ENCODE measurements at regions not wholly inside any gene's neighbourhood (a gene's known extent, or its start where the extent isn't known, plus 50 kb on each side); places are given as distances from the start of the nearest gene placed in this dataset.

GRCh38 chr14:100416081-100416680 is 93.0 kb downstream of the SLC25A47 start:
- no peaks in the 10 kb centered on the region for H3K36me3 ChIP-seq (replicated peaks in 1 of 2; ENCODE audit: control insufficient read depth in 2 of 2, insufficient read depth in 2 of 2, low read length in 2 of 2)
- no peak overlapping the region for H3K27ac ChIP-seq (replicated peaks; ENCODE audit: low read length)
- H3K79me1 ChIP-seq (ENCODE audit: low read depth, low read length), result peaks cover 3% of the 10 kb centered on the region
- H3K14ac ChIP-seq (ENCODE audit: low read length), result peak overlapping the region; percentile 79
- no peak overlapping the region for H3K23ac ChIP-seq (ENCODE audit: low read depth, low read length, poor library complexity)
- H3K9me3 ChIP-seq (replicated peaks in 1 of 2; ENCODE audit: control insufficient read depth in 2 of 2, insufficient read depth in 1 of 2, low read depth in 1 of 2, low read length in 2 of 2), result no peaks in the 10 kb centered on the region
- no peak overlapping the region for H2AFZ ChIP-seq (ENCODE audit: low read length)
- WGBS, 2 donors (ENCODE audit: extremely low coverage in 2 of 2, insufficient read length in 2 of 2, insufficient replicate concordance in 1 of 2), result no CpG with 5 or more reads among the region's 8 CpGs
- DNase-seq (ENCODE audit: low spot score), result no peak
- no peak overlapping the region for H3K4me3 ChIP-seq (ENCODE audit: low read length in 2 of 2)
- peak overlapping the region; percentile 95 for H2AK5ac ChIP-seq (ENCODE audit: low read depth, low read length)
- no peak overlapping the region for H2BK15ac ChIP-seq (ENCODE audit: low read length)
- no peak overlapping the region for H3K4me2 ChIP-seq (ENCODE audit: insufficient read depth, low read length, poor library complexity, severe bottlenecking)
- no peaks in the 10 kb centered on the region for H3K27me3 ChIP-seq (ENCODE audit: control insufficient read depth in 3 of 3, insufficient read depth in 3 of 3, low read depth in 1 of 3, low read length in 3 of 3)
- H2BK120ac ChIP-seq (ENCODE audit: low read depth, low read length), result no peak overlapping the region
- H3K18ac ChIP-seq (ENCODE audit: low read length), result peak overlapping the region; percentile 73
- H3K4ac ChIP-seq (ENCODE audit: low read length), result no peak overlapping the region
- no peak overlapping the region for H4K91ac ChIP-seq (ENCODE audit: low read depth, low read length, poor library complexity)
- no peak overlapping the region for H4K8ac ChIP-seq (ENCODE audit: low read depth, low read length)
- H2BK5ac ChIP-seq (ENCODE audit: low read length), result no peak overlapping the region
- peaks cover 5 to 6% of the 10 kb centered on the region in 2 donors for H3K4me1 ChIP-seq (ENCODE audit: control insufficient read depth in 2 of 2, insufficient read depth in 1 of 2, low read depth in 1 of 2, low read length in 2 of 2)
- H3K9ac ChIP-seq (ENCODE audit: low read depth, low read length, poor library complexity), result no peak overlapping the region
- no peak overlapping the region for H2BK12ac ChIP-seq (ENCODE audit: low read length)

- Histone ChIP-seq H2AFZ (ENCODE audit: low read length) (no peak overlapping the region), H2BK12ac (ENCODE audit: low read length) (peak overlapping the region; percentile 59), H3K9ac (ENCODE audit: low read depth, low read length, poor library complexity) (no peak overlapping the region), H3K18ac (ENCODE audit: low read length) (peak overlapping the region; percentile 90), H2AK5ac (ENCODE audit: low read depth, low read length) (peak overlapping the region; percentile 96), H3K14ac (ENCODE audit: low read length) (peak overlapping the region; percentile 72), H2BK120ac (ENCODE audit: low read depth, low read length) (no peak overlapping the region), H3K9me3 (replicated peaks in 1 of 2; ENCODE audit: control insufficient read depth in 2 of 2, insufficient read depth in 1 of 2, low read depth in 1 of 2, low read length in 2 of 2) (no peaks in the 10 kb centered on the region), H3K36me3 (replicated peaks in 1 of 2; ENCODE audit: control insufficient read depth in 2 of 2, insufficient read depth in 2 of 2, low read length in 2 of 2) (no peaks in the 10 kb centered on the region), H3K79me1 (ENCODE audit: low read depth, low read length) (peaks cover 3% of the 10 kb centered on the region), H4K8ac (ENCODE audit: low read depth, low read length) (no peak overlapping the region), H3K27me3 (ENCODE audit: control insufficient read depth in 3 of 3, insufficient read depth in 3 of 3, low read depth in 1 of 3, low read length in 3 of 3) (no peaks in the 10 kb centered on the region), H3K23ac (ENCODE audit: low read depth, low read length, poor library complexity) (no peak overlapping the region), H2BK5ac (ENCODE audit: low read length) (peak overlapping the region; percentile 26), H4K91ac (ENCODE audit: low read depth, low read length, poor library complexity) (no peak overlapping the region), H3K4me2 (ENCODE audit: insufficient read depth, low read length, poor library complexity, severe bottlenecking) (no peak overlapping the region), H3K4ac (ENCODE audit: low read length) (no peak overlapping the region), H3K4me1 (ENCODE audit: control insufficient read depth in 2 of 2, insufficient read depth in 1 of 2, low read depth in 1 of 2, low read length in 2 of 2) (peaks cover 5 to 6% of the 10 kb centered on the region in 2 donors), H3K4me3 (ENCODE audit: low read length in 2 of 2) (no peak overlapping the region), H3K27ac (replicated peaks; ENCODE audit: low read length) (no peak overlapping the region), H2BK15ac (ENCODE audit: low read length) (peak overlapping the region; percentile 77)
- peak; percentile 67 for DNase-seq (ENCODE audit: low spot score)
- WGBS, 2 donors (ENCODE audit: extremely low coverage in 2 of 2, insufficient read length in 2 of 2, insufficient replicate concordance in 1 of 2), result no CpG with 5 or more reads among the region's 13 CpGs
These were observed 94.1 kb downstream of the SLC25A47 start for GRCh38 chr14:100416921-100417860.

- Histone ChIP-seq H3K27me3 (ENCODE audit: control insufficient read depth in 3 of 3, insufficient read depth in 3 of 3, low read depth in 1 of 3, low read length in 3 of 3) (no peaks in the 10 kb centered on the region), H4K91ac (ENCODE audit: low read depth, low read length, poor library complexity) (no peak overlapping the region), H3K18ac (ENCODE audit: low read length) (peak overlapping the region; percentile 44), H3K4me3 (ENCODE audit: low read length in 2 of 2) (no peak overlapping the region), H3K4ac (ENCODE audit: low read length) (no peak overlapping the region), H3K79me1 (ENCODE audit: low read depth, low read length) (peaks cover 3% of the 10 kb centered on the region), H3K9me3 (replicated peaks in 1 of 2; ENCODE audit: control insufficient read depth in 2 of 2, insufficient read depth in 1 of 2, low read depth in 1 of 2, low read length in 2 of 2) (no peaks in the 10 kb centered on the region), H3K23ac (ENCODE audit: low read depth, low read length, poor library complexity) (no peak overlapping the region), H4K8ac (ENCODE audit: low read depth, low read length) (no peak overlapping the region), H2AK5ac (ENCODE audit: low read depth, low read length) (no peak overlapping the region), H3K14ac (ENCODE audit: low read length) (no peak overlapping the region), H3K4me1 (ENCODE audit: control insufficient read depth in 2 of 2, insufficient read depth in 1 of 2, low read depth in 1 of 2, low read length in 2 of 2) (peaks cover 5 to 6% of the 10 kb centered on the region in 2 donors), H3K36me3 (replicated peaks in 1 of 2; ENCODE audit: control insufficient read depth in 2 of 2, insufficient read depth in 2 of 2, low read length in 2 of 2) (no peaks in the 10 kb centered on the region), H2AFZ (ENCODE audit: low read length) (no peak overlapping the region), H3K9ac (ENCODE audit: low read depth, low read length, poor library complexity) (no peak overlapping the region), H2BK120ac (ENCODE audit: low read depth, low read length) (no peak overlapping the region), H3K4me2 (ENCODE audit: insufficient read depth, low read length, poor library complexity, severe bottlenecking) (no peak overlapping the region), H3K27ac (replicated peaks; ENCODE audit: low read length) (no peak overlapping the region), H2BK12ac (ENCODE audit: low read length) (no peak overlapping the region), H2BK5ac (ENCODE audit: low read length) (no peak overlapping the region), H2BK15ac (ENCODE audit: low read length) (no peak overlapping the region)
- no CpG with 5 or more reads among the region's 4 CpGs for WGBS, 2 donors (ENCODE audit: extremely low coverage in 2 of 2, insufficient read length in 2 of 2, insufficient replicate concordance in 1 of 2)
- DNase-seq (ENCODE audit: low spot score), result no peak
These were observed 96.7 kb downstream of the SLC25A47 start for GRCh38 chr14:100419856-100420255.

Data from neuronal stem cell (in vitro differentiated cells).